ENCODE measurements at regions not wholly inside any gene's neighbourhood (a gene's known extent, or its start where the extent isn't known, plus 50 kb on each side); places are given as distances from the start of the nearest gene placed in this dataset.
A peak's percentile ranks its signal among the peaks of the same experiment; 100 is the strongest.
"Not testable (repeated sequence)": the region's sequence is repeated elsewhere in the genome, so short reads cannot be mapped to it uniquely, and the experiment has no call there.

GRCh38 chr6:51301962-51302361 is 483.3 kb downstream of the TFAP2B start:
- DNase-seq: peak in 1 of 51 donors; percentile 0

DNA sequence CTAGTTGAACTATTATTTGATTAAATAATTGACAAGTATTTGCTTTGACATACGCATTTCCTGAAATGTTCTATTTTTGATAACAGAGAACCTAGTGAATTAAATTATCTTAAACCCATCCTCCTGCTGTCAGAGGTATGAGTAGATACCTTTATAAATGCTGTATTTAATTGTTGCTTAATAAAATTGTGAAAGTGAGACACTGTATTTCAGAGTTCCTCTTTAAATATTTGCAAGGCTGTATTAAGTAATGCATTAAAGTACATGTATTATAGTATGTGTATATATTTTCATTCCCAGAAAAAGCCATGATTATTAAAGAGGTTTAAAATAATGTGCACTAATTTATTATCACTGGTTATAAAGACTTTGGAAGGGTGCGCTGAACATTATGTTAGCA is 483.8 kb downstream of the TFAP2B start:
- DNase-seq: no peak

- DNase-seq: no peak
Observed at GRCh38 chr6:51303338-51303737, 484.7 kb downstream of the TFAP2B start.

DNA sequence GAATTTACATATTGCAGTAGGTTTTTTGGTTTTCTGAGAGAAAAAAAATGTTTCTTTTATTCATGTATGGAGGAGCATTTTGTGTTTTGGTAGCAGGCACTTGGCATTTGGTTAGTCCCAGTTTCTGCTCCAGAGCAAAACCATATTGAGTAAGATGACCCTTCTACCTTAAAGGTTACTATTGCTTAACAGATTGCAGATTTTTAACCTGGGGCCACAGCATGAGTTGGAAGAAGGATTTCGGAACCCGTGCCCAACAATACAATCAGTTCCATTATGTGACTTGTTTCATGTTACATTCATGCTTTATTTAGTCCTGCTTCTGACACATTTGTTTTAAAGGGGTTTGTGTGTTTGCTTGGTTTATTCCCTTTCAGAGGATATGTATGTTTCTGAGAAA is 496.3 kb downstream of the TFAP2B start:
- DNase-seq: no peak

DNA sequence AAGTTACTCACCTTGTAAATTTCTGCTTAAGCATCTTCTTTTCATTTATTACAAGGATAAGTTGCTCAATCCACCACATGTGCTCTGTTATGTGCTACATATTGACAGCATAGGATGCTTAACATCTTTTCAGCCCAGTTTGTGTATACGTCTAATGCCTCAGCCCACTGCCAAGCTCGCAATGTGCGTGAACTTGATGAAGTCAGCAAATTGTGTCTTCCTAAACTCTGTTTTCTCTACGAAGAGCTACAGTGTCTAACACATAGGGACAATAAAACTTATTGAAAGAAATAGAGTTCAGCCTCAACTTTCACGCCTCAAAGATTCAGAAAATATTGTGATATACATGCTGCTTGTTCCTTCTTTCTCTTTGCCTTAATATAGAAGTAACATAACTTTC is 500.0 kb downstream of the TFAP2B start:
- no peak for DNase-seq

GRCh38 chr6:51321477-51321876 is 502.8 kb downstream of the TFAP2B start:
- not testable (repeated sequence) for DNase-seq

DNA sequence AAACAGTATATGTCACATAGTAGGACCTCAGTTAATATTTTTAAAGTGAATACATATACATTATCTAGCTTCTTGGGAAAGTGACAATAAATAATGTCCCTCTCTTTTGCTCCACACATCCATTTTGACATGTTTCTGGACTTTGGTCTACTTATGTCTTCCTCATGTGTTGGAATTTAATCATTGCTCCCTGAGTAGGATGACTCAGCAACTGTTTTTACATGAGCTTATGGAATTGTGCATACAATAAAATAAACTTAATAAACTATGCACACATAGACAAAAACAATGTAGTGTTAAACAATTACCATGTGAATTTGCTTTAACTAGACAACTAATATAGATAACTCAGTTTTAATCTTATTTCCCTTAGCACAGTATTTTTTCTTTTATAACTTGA is 503.8 kb downstream of the TFAP2B start:
- DNase-seq: no peak

GRCh38 chr6:51323056-51323455 is 504.4 kb downstream of the TFAP2B start:
- no peak for DNase-seq

- DNase-seq: no peak
Observed at GRCh38 chr6:51330971-51331370, 512.3 kb downstream of the TFAP2B start.

DNA sequence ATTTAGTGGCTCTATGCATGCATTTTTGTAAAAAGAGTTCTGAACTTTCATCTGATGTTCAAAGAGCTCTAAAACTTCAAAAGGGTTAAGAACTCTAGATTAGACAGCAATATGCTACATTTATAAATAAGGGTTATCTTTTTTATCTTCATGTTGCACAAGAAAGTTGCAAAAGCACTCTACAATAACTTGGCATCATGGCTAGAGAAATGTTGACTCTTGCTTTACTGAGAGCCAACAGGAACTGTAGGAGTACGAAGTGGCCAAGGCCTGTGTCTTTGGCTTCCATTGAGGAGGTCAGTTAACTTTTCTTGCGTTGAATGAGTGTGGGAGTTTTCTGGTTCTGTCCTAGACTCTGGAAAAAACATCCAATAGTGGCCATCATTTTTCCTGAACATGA is 516.9 kb downstream of the TFAP2B start:
- no peak for DNase-seq

GRCh38 chr6:51336185-51336584 is 517.5 kb downstream of the TFAP2B start:
- no peak for DNase-seq

GRCh38 chr6:51337277-51337676 is 518.6 kb downstream of the TFAP2B start:
- no peak for DNase-seq

DNA sequence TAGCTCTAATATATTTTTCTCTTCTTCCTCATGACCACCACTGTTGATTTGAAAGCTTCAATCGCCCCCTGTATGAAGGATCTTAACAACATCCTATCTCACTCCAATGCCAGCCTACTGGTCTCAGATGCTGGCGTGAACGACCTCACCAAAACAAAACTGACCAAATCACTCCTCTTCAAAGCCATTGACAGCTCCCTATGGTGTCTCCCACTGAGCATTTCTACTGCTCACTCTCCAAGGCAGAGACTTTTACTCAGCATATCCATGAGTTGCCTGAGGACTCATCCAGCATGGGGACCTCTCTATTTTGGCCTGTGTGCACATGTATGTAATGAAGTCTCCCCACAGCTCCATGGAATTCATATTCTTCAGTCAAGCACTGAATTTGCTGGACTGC is 520.4 kb downstream of the TFAP2B start:
- no peak for DNase-seq

DNA sequence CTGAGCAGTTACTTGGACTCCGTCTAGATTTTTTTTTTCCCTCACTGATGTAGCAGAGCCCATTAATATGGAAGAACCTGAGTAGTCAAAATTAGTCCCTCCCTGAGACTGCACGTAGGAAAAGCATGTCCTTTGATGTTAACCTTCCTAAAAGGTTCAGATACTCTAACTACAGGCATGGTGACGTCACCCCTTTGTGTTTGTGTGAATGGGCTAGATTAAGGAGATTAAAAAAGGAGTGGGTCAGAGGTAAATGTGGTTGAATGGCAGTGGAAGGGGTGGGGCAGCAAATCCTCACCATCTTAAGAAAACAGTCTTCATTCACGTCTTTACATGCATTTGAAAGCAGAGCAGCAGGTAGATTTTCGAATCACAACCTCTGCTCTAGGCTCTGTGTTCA is 521.1 kb downstream of the TFAP2B start:
- no peak for DNase-seq

DNA sequence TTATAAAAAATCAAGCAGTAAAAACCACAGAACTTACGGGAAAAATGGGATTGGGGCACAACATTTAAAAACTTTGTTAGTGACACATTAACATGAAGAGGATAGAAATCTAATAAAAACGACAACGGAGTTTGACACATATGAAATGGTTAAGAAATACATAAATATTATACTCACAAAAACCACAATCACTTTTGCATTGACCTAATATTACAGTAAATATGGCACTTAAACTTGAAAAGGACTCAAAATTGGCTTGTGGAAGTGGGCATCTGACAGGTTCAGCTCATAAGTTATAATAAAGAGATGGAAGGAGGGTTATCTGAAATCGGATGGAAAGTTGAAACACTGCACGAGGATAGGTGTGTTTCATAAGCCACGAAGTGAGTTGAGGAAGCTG is 523.7 kb downstream of the TFAP2B start:
- DNase-seq: no peak

GRCh38 chr6:51349857-51350256 is 531.2 kb downstream of the TFAP2B start:
- DNase-seq: peak in 17 of 51 donors; percentile 1 to 30 (median 6)

- no peak for DNase-seq
Observed at GRCh38 chr6:51350308-51350904, 531.7 kb downstream of the TFAP2B start.

GRCh38 chr6:51352506-51353029 is 533.9 kb downstream of the TFAP2B start:
- DNase-seq: no peak

DNA sequence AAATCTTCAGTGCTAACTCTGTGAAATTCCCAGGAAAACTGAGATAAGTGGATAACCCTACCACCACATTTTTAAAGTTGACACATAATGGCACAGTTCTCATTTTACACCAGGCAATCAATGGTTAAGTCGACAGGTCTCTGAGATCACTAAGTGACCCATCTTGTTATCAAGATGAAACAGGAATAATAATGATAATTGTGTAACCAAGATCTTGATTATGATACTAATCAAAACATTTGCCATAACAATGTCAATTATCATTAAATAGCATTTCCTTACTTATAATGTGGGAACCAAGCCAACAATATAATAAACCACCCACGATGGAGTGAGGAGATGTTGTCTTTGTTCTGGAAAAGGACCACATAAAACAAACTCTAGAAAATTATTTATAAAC is 541.6 kb downstream of the TFAP2B start:
- no peak for DNase-seq

DNA sequence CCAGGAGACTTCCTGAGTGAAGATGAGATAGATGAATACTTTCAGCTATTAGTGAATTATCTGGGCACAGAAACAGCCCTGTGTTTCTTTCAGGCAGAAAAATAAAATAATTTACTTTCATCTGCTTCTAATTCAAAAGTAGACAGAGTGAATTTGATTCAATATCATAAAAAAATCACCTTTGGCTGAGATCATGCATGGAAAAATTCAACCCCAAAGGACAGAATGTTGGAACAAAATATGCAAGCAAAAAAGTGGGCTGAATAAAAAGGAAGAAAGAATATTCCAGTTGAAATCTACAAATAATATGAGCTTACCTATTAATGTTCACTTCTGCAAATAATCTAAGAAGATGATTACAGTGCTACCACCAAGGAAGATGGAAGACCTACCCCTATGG is 546.9 kb downstream of the TFAP2B start:
- no peak for DNase-seq

DNA sequence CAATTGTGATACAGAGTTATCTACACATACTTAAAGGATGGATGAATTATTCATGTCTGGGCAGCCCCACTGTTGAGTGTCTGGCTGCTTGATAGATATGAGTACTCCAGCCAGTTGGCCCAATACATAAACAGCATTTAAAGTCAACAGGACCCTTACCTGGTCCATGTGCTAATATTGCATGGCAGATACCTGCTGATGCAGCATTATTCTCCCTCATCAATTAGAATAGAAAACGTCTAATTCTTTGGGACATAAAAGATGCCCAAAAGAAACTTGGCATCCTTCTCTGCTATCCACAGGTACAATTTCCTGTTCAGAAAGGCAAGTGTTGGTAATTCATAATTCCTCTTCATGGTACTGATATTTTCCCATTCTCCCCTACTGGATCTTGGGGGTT is 550.8 kb downstream of the TFAP2B start:
- no peak for DNase-seq

- DNase-seq: no peak
Observed at GRCh38 chr6:51382847-51383246, 564.2 kb downstream of the TFAP2B start.

- DNase-seq: no peak
Observed at GRCh38 chr6:51384736-51385135, 566.1 kb downstream of the TFAP2B start.

GRCh38 chr6:51386347-51386836 is 567.7 kb downstream of the TFAP2B start:
- no peak for DNase-seq
